H9 (cell line): ENCODE measurements at regions not wholly inside any gene's neighbourhood (a gene's known extent, or its start where the extent isn't known, plus 50 kb on each side); places are given as distances from the start of the nearest gene placed in this dataset.

Source experiments
- DNase-seq: peaks from one replicate; pipeline ENCODE4 v3.0.0-alpha.2; 2017
- H2AFZ ChIP-seq: one replicate; pipeline ENCODE4 v1.6.1; 2013; ENCODE audit warnings: mild to moderate bottlenecking, low read length, control low read depth, moderate library complexity
- H2AK5ac ChIP-seq: 2 replicates; pipeline ENCODE4 v1.6.1; 2013; ENCODE audit warnings: low read length, control low read depth, mixed read lengths; ENCODE audit not compliant: insufficient read length
- H2BK120ac ChIP-seq: one replicate; pipeline ENCODE4 v1.6.1; 2013; ENCODE audit warnings: low read depth, mild to moderate bottlenecking, low read length, control low read depth, inconsistent platforms; ENCODE audit not compliant: poor library complexity, severe bottlenecking
- H2BK12ac ChIP-seq: 2 replicates; pipeline ENCODE4 v1.6.1; 2013; ENCODE audit warnings: low read length, control low read depth, mixed read lengths, low read depth; ENCODE audit not compliant: insufficient read length
- H2BK15ac ChIP-seq: 2 replicates; pipeline ENCODE4 v1.6.1; 2013; ENCODE audit warnings: low read depth, low read length, control low read depth
- H2BK20ac ChIP-seq: one replicate; pipeline ENCODE4 v1.6.1; 2013; ENCODE audit warnings: low read depth, mild to moderate bottlenecking, low read length, control low read depth, inconsistent platforms; ENCODE audit not compliant: poor library complexity, severe bottlenecking
- H2BK5ac ChIP-seq: 2 replicates; pipeline ENCODE4 v1.6.1; 2013; ENCODE audit warnings: low read length, control low read depth, mixed read lengths; ENCODE audit not compliant: insufficient read length
- H3K14ac ChIP-seq: 2 replicates; pipeline ENCODE4 v1.6.1; 2013; ENCODE audit warnings: low read length, control low read depth; ENCODE audit not compliant: insufficient read depth
- H3K18ac ChIP-seq: 2 replicates; pipeline ENCODE4 v1.6.1; 2013; ENCODE audit warnings: low read depth, mild to moderate bottlenecking, mixed read lengths, low read length, control low read depth; ENCODE audit not compliant: insufficient read length
- H3K23ac ChIP-seq: 2 replicates; pipeline ENCODE4 v1.6.1; 2013; ENCODE audit warnings: low read length, control low read depth, mixed read lengths, low read depth; ENCODE audit not compliant: insufficient read length
- H3K23me2 ChIP-seq: 2 replicates; pipeline ENCODE4 v1.6.1; 2013; ENCODE audit warnings: low read depth, mild to moderate bottlenecking, mixed read lengths, low read length, control low read depth; ENCODE audit not compliant: insufficient read length, poor library complexity, severe bottlenecking
- H3K27ac ChIP-seq: 2 replicates; pipeline ENCODE4 v1.5.1; 2013; ENCODE audit warnings: low read length, control low read depth, mixed read lengths, low read depth; ENCODE audit not compliant: insufficient read length
- H3K27me3 ChIP-seq: 2 replicates; pipeline ENCODE4 v1.6.1; 2013; ENCODE audit warnings: low read length, control low read depth, inconsistent platforms; ENCODE audit not compliant: insufficient read depth
- H3K4ac ChIP-seq: 2 replicates; pipeline ENCODE4 v1.6.1; 2013; ENCODE audit warnings: low read depth, mild to moderate bottlenecking, control low read depth, inconsistent platforms, low read length, moderate library complexity
- H3K4me1 ChIP-seq: 2 replicates; pipeline ENCODE4 v1.6.1; 2013; ENCODE audit warnings: low read length, control low read depth, inconsistent platforms; ENCODE audit not compliant: insufficient read depth
- H3K4me2 ChIP-seq: 2 replicates; pipeline ENCODE4 v1.6.1; 2013; ENCODE audit warnings: low read length, control low read depth, mixed read lengths; ENCODE audit not compliant: insufficient read length, insufficient read depth
- H3K56ac ChIP-seq: 2 replicates; pipeline ENCODE4 v1.6.1; 2013; ENCODE audit warnings: low read depth, mild to moderate bottlenecking, mixed read lengths, low read length, control low read depth; ENCODE audit not compliant: insufficient read length
- H3K79me1 ChIP-seq: 2 replicates; pipeline ENCODE4 v1.6.1; 2013; ENCODE audit warnings: low read depth, mild to moderate bottlenecking, moderate library complexity, low read length, control low read depth, inconsistent platforms; ENCODE audit not compliant: insufficient read depth, poor library complexity, severe bottlenecking
- H3K79me2 ChIP-seq: 2 replicates; pipeline ENCODE4 v1.6.1; 2013; ENCODE audit warnings: low read length, control low read depth, inconsistent platforms; ENCODE audit not compliant: insufficient read depth
- H3K9ac ChIP-seq: 2 replicates; pipeline ENCODE4 v1.6.1; 2013; ENCODE audit warnings: low read length, control low read depth, mixed read lengths; ENCODE audit not compliant: insufficient read length; ENCODE audit errors: extremely low read depth
- H3K9me3 ChIP-seq: one replicate; pipeline ENCODE4 v1.6.1; 2013; ENCODE audit warnings: low read depth, low read length, inconsistent platforms; ENCODE audit not compliant: control insufficient read depth
- H3T11ph ChIP-seq: one replicate; pipeline ENCODE4 v1.6.1; 2013; ENCODE audit warnings: mild to moderate bottlenecking, low read length, control low read depth, inconsistent platforms
- H4K20me1 ChIP-seq: one replicate; pipeline ENCODE4 v1.6.1; 2013; ENCODE audit not compliant: control insufficient read depth, insufficient read length, insufficient read depth
- H4K5ac ChIP-seq: 2 replicates; pipeline ENCODE4 v1.6.1; 2013; ENCODE audit warnings: low read depth, mild to moderate bottlenecking, mixed read lengths, low read length, control low read depth; ENCODE audit not compliant: insufficient read length
- H4K8ac ChIP-seq: replicated peaks from 2 replicates; pipeline ENCODE4 v1.6.1; 2013; ENCODE audit warnings: low read length, control low read depth, mixed read lengths, low read depth; ENCODE audit not compliant: insufficient read length
- H4K91ac ChIP-seq: 2 replicates; pipeline ENCODE4 v1.6.1; 2013; ENCODE audit warnings: low read depth, mild to moderate bottlenecking, moderate library complexity, mixed read lengths, low read length, control low read depth; ENCODE audit not compliant: insufficient read length
- H3K27ac Mint-ChIP-seq, 3 experiments: 2 replicates in 2 of 3; 3 replicates in 1 of 3; pipeline ENCODE4 v1.8.0; 2020 to 2021; ENCODE audit warnings: mixed read lengths in 3 of 3, mild to moderate bottlenecking in 1 of 3, moderate library complexity in 1 of 3
- H3K27me3 Mint-ChIP-seq: 2 replicates; pipeline ENCODE4 v1.8.0; 2021; ENCODE audit warnings: low read depth, mild to moderate bottlenecking, moderate library complexity, mixed read lengths
- H3K36me3 Mint-ChIP-seq, 3 experiments: 2 replicates in 2 of 3; 3 replicates in 1 of 3; pipeline ENCODE4 v1.8.0; 2020 to 2021; ENCODE audit warnings: low read depth in 3 of 3, mixed read lengths in 3 of 3; ENCODE audit not compliant: insufficient read depth in 1 of 3
- H3K4me1 Mint-ChIP-seq, 2 experiments: 2 replicates each; pipeline ENCODE4 v1.8.0; 2020; ENCODE audit warnings: mixed read lengths in 2 of 2
- H3K4me3 Mint-ChIP-seq, 2 experiments: 2 replicates in 1 of 2; 3 replicates in 1 of 2; pipeline ENCODE4 v1.8.0; 2020 to 2021; ENCODE audit warnings: mild to moderate bottlenecking in 2 of 2, mixed read lengths in 2 of 2, moderate library complexity in 1 of 2
- H3K9me3 Mint-ChIP-seq, 2 experiments: 2 replicates in 1 of 2; 3 replicates in 1 of 2; pipeline ENCODE4 v1.8.0; 2020; ENCODE audit warnings: mild to moderate bottlenecking in 2 of 2, mixed read lengths in 2 of 2, moderate library complexity in 1 of 2
- WGBS: extraction: QIAGEN DNeasy Blood & Tissue Kit; methylation state at CpG from one replicate; pipeline ENCODE4 v1.1.7; 2013; ENCODE audit warnings: missing lambda C conversion rate, low lambda C conversion rate, mixed read lengths; ENCODE audit not compliant: insufficient read length; ENCODE audit errors: extremely low coverage; 5-methylcytosine and 5-hydroxymethylcytosine counted together
- TF ChIP-seq, protein P1 (sequence below): fragments of 200-600 bp; sonication (generic); conservative IDR thresholded peaks from 3 replicates; pipeline ENCODE4 v1.8.0; 2021; ENCODE audit warnings: antibody characterized with exemption, mild to moderate bottlenecking

DNA sequence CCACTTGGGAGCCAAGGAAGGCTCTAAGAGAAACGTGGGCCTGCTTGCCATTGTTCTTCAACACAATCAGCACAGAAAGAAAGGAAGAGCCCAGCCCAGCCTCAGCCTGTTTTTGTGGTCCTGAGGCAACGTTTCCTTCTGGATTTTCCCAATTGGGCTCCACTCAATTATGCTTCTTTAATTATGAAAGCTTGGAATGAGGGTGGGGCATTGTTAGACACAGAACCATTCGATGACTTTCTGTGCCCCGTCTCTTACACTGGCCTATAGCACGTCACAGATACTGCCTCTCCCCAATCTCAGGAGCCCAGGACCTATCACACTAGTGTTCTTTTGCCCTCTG, 207.4 kb downstream of the ZFP36L2 start:
- Histone ChIP-seq H2AFZ (no peak overlapping the region), H2BK5ac (no peak overlapping the region), H2BK120ac (no peak overlapping the region), H4K5ac (no peak overlapping the region), H3K4me2 (no peak overlapping the region), H4K91ac (no peak overlapping the region), H3K23ac (no peak overlapping the region), H2BK12ac (no peak overlapping the region), H3K23me2 (no peaks in the 10 kb centered on the region), H3K18ac (no peak overlapping the region), H3K4ac (no peak overlapping the region), H2AK5ac (no peak overlapping the region), H2BK20ac (no peak overlapping the region), H3K14ac (no peak overlapping the region), H4K8ac (no peak overlapping the region), H3K79me1 (no peaks in the 10 kb centered on the region), H3K79me2 (no peaks in the 10 kb centered on the region), H2BK15ac (no peak overlapping the region), H3K9ac (no peak overlapping the region), H4K20me1 (no peaks in the 10 kb centered on the region), H3K56ac (no peak overlapping the region), H3K9me3 (no peaks in the 10 kb centered on the region), H3K27ac (no peak overlapping the region), H3K4me1 (peaks cover 4% of the 10 kb centered on the region), H3K27me3 (no peaks in the 10 kb centered on the region), H3T11ph (no peak overlapping the region)
- TF ChIP-seq, protein P1, sequence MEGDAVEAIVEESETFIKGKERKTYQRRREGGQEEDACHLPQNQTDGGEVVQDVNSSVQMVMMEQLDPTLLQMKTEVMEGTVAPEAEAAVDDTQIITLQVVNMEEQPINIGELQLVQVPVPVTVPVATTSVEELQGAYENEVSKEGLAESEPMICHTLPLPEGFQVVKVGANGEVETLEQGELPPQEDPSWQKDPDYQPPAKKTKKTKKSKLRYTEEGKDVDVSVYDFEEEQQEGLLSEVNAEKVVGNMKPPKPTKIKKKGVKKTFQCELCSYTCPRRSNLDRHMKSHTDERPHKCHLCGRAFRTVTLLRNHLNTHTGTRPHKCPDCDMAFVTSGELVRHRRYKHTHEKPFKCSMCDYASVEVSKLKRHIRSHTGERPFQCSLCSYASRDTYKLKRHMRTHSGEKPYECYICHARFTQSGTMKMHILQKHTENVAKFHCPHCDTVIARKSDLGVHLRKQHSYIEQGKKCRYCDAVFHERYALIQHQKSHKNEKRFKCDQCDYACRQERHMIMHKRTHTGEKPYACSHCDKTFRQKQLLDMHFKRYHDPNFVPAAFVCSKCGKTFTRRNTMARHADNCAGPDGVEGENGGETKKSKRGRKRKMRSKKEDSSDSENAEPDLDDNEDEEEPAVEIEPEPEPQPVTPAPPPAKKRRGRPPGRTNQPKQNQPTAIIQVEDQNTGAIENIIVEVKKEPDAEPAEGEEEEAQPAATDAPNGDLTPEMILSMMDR, result no peak
- peaks cover 17% of the 10 kb centered on the region in 2 experiments for H3K9me3 Mint-ChIP-seq
- peak overlapping the region in 1 of 3 experiments; percentile 62; a peak in 1 of 7 replicates for H3K27ac Mint-ChIP-seq
- H3K36me3 Mint-ChIP-seq, result peaks cover 0 to 5% (median 4%) of the 10 kb centered on the region in 3 experiments; a peak in 5 of 7 replicates
- DNase-seq, result no peak
- H3K27me3 Mint-ChIP-seq, result peaks cover 3% of the 10 kb centered on the region; the same call in 1 of the 2 replicates
- no CpG with 5 or more reads among the region's 5 CpGs for WGBS
- peaks cover 12 to 20% of the 10 kb centered on the region in 2 experiments for H3K4me1 Mint-ChIP-seq
- H3K4me3 Mint-ChIP-seq, result no peak overlapping the region
